ELR (cell line): ENCODE measurements at regions not wholly inside any gene's neighbourhood (a gene's known extent, or its start where the extent isn't known, plus 50 kb on each side); places are given as distances from the start of the nearest gene placed in this dataset.
A peak's percentile ranks its signal among the peaks of the same experiment; 100 is the strongest.
"Not testable (repeated sequence)": the region's sequence is repeated elsewhere in the genome, so short reads cannot be mapped to it uniquely, and the experiment has no call there.

ENCODE experiments used
- DNase-seq: peaks from one replicate; pipeline ENCODE4 v3.0.0-alpha.2; 2015; ENCODE audit warnings: low read depth

DNA sequence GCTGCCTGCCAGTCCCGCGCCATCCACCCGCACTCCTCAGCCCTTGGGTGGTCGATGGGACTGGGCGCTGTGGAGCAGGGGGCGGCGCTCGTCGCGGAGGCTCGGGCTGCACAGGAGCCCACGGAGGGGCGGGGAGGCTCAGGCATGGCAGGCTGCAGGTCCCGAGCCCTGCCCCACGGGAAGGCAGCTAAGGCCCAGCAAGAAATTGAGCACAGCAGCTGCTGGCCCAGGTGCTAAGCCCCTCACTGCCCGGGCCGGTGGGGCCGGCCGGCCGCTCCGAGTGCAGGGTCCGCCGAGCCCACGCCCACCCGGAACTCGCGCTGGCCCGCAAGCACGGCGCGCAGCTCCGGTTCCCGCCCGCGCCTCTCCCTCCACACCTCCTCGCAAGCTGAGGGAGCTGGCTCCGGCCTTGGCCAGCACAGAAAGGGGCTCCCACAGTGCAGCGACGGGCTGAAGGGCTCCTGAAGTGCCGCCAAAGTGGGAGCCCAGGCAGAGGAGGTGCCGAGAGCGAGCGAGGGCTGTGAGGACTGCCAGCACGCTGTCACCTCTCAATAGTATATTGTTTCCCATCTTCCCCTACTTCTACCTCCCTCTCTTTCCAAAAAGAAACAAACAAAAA, 219.6 kb downstream of the BAMBI start:
- not testable (repeated sequence) for DNase-seq

DNA sequence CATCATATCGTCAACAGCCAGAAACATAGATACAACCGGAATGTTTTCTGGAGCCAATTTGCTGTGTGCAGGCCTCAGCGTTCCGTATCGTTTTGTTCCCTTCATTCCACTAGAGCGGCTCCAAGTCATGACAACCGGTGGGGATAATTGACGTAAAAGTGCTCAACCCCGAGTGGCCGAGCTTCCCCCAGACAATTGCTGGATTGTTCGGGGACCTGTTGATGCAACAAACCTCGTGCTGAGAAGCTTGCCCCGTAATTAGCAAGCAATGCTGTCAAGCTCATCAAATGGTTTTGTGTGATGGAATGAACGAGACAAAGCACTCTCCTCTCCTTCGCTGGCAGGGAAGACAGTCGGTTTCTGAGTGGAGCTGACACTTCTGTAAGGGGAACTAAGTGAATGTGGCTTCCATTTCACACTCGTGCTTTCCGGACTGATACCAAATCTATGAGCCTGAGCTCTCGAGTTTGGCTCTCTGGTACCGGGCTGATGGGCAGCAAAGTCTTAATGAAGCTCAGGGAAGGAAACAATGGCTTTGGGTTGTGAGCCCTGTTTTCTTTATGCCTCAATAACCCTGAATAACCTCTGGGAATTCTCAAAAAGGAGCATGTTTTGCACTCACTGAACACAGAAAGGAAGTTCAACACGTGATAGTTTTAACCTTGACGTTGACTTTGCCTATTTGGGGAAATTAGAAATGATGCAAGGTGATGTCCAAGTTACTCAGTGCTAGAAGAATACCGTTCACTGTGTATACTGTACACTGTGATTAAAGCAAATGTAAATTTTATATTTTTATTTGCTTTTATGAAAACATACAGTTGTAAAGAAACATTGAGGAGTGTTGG, 220.5 kb downstream of the BAMBI start:
- no peak for DNase-seq

DNA sequence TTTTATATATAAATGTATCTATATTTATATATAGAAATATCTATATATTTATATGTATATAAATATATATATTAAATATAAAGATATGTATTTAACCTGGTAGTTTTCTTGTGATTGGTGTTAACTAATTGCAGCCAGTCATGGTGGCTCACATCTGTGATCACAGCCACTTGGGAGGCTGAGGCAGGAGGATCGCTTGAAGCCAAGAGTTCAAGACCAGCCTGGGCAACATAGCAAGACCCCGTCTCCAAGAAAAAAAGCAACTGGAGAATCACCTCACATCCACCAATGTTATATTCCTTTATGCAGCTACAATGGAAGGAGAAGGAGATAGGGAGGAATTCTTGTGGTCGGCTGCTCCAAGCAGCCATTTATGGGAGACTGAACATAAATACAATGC, 224.9 kb downstream of the BAMBI start:
- no peak for DNase-seq

DNA sequence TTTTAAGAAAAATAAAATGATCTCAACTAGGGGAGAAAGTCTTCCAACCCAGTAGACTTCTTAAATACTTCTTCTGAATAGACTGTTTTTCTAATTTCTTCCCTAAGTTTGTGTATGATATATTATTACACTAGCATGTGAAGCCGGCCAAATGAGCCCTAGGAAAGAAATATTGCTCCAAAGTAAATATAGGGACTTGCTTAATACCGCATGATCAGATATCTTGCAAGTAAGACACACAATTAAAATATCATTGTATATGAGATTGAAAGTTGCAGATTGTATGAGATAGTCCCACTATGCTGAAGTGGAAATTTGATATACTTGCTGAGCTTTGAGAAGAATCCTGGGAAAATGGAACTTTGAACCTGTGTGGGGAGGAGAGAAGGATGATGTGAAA, 225.7 kb downstream of the BAMBI start:
- no peak for DNase-seq

DNA sequence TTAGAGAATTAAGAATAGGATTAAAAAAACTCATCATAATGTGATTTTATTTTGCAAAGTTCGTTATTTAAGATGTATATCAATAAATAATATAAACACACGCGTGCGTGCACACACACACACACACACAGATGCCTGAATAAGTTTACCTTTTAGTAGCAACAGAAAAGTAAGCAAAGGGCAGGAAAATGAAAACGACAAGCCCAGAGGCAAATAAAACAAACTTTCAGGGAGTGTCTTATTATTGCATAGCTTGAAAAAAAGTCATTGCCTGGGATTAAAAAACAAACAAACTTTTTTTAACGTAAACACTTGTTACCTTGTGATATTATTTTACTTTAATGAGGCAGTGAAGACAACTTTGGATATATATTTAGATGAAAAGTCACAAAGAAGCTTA, 226.4 kb downstream of the BAMBI start:
- DNase-seq = no peak

DNA sequence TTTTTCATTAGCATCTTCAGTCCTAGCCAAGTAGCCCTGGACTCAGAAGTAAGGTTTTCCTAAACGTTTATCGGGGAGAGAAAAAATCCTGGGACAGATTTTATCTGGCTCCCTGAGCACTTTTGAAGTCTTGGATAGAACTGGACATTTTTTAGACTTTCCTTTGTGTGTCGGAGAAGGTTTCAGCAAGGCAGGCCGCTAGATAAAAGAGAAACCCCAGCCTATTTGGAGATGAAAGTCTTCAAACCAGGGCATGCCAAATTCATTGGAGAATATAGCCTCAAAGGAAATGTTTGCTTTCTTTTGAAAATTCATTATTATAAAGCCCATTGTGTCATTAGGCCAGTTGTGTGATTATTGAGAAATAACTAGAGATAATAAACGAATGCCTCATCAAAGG, 228.1 kb downstream of the BAMBI start:
- DNase-seq = no peak

DNA sequence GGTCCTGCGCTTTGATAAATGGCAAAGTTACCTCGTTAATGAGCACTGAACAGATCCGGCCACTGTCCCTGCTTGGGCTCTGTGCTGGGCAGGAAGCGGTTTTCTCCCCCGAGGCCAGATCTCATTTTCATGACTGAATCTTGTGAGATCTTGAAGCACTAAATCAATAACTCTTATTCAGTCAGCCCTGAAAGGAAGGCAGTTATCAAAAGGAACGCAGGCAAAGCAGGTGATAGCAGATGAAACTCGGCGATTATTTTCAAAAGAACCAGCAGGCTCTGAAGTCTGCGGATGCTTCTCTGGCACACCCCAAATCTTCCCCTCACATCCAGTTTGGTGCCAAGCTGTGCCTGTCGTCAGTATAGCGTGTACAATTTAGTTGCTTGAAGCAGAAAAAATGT, 228.7 kb downstream of the BAMBI start:
- DNase-seq = no peak

DNA sequence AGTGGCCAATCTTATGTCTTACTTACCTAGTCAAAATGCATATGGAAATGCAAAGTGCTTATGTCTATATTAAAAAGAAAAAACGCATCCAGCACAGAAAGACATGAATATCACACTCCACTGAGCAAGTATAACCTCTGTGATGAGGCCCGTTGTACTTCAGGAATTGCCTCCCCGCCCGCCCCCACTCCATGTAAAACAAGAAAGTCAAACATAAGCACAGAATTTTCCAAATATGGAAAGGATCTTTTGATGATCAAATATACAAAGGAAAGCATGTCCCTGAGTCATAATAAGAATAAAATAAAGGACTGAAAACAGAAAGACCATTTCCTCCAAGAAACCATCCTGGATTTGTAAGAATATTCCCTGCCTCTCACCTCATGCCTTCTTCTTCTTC, 229.1 kb downstream of the BAMBI start:
- DNase-seq = no peak

DNA sequence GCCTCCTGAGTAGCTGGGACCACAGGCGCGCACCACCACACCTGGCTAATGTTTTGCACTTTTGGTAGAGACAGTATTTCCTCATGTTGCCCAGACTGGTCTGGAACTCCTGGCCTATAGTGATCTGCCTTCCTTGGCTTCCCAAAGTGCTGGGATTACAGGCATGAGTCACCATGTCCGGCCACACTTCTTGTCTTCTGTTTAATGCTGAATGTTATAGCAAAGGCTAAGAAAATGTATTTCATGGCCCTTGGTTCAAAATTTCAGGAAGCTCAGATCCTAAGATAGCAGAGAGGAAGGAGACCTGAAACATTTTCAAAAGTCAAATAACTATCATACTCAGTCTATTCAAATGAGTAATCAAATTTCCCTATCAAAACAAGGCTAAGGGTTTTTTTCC, 229.6 kb downstream of the BAMBI start:
- DNase-seq = peak; percentile 30

DNA sequence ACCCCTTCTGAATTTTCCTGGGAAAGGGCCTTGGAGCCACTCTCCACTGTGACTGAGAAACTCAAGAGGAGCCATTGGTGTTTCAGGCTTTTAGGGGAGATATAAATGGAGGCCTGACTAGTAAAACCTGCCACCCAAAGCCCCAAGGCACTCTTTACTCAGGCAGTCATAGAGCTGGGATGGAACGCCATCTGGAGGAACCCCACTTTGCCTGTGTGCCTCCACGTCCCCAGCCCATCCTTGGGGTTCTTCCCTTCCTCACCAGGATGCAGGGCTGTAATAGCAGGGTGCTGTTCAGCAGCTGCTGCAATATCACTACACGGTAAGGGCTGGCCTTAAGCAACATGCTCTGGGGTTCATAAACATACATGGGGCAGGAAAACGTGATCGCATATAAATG, 232.6 kb downstream of the BAMBI start:
- no peak for DNase-seq

DNA sequence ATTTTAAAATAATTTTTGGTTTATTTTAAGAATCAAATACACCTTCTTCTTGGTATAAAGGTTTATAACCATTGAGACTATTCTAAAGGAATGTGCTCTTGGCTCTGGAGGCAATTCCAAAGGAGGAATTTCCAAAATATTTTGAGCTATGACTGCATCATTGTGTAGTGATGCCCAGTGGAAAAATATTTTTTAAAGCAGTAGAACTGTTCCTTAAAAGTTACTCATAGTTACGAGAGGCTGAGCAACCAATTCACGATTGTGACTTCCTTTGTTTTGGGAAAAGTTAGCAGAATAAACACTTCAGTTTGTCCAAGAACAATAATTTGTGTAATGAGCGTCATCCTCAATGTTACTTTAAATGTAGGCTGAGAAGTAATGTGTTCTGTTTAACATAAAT, 233.6 kb downstream of the BAMBI start:
- peak; percentile 14 for DNase-seq

DNA sequence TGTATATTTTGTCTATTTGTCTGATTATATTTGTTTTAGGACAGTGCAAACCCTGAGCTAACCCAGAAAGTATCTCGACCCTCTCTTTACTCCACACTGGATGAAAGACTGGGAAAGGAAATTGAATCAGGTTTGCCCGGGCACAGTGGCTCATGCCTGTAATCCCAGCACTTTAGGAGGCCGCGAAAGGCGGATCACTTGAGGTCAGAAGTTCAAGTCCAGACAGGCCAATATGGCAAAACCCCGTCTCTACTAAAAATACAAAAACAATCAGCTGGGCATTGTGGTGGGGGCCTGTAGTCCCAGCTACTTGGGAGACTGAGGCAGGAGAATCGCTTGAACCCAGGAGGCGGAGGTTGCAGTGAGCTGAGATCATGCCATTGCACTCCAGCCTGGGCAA, 234.2 kb downstream of the BAMBI start:
- not testable (repeated sequence) for DNase-seq

DNA sequence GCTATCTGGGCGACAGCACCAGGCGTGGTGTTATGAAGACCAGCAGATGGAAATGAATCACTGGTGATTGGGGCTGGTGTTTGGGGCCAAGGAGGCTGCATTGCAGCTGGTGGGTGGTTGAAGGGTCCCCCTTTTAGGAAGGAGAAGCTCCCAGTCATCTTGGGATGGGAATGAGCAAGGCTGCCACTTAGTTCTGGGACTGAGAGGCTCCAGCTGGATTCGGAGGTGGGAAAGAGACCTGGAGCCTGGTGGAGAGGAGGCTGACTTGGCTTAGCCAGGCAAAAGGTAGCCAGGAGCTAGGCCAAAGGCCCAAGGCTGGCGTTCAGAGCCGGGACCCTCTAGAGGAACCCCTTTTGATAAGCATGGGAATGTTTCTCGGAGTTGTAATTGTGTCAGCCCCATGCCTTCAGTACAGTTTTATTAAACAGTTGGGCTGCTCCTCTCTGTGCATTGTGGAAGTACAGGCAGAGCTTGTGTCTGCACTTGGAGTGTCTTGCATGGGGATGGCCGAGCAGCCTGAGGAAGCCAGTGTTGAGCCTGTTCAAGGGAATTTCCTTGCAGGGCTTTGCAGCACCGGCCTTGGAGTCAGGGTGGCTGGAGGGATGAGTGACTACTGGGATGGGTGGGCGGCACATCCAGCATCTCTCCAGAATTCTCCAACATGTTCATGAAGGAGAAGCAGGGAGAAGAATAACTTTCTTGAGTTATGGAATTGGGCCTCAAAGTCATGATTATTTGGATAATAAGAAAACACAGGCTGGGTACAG, 234.9 kb downstream of the BAMBI start:
- no peak for DNase-seq

DNA sequence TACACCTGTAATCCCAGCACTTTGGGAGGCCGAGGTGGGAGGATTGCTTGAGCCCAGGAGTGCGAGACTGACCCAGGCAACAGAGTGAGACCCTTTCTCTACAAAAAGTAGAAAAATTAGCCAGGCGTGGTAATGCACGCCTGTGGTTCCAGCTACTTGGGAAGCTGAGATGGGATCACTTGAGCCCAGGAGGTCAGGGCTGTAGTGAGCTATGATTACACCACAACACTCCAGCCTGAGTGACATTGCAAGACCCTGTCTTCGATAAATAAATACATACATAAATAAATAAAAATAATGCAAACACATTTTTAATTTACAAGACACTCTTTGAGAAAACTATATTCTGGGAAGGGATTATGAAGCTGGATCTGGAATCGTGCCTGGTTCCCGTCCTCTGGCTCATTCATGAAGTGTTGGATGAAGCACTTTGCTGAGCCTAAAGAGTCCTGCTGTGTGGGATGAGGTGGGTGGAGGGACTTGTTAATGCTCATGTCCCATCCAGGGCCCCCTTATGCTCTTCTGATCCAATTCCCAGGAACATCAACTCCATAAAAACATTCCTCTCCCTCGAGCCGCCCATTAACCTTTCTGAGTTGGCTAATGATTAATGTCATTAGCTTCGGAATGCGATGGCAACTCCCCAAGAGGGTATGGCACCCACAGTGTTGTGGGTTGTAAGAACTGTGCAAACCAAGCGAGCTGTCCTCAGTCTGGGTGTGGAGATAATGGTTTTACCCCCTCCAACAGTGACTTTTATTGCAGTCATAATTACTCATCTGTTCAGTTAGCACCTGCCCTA, 236.3 kb downstream of the BAMBI start:
- DNase-seq = no peak

DNA sequence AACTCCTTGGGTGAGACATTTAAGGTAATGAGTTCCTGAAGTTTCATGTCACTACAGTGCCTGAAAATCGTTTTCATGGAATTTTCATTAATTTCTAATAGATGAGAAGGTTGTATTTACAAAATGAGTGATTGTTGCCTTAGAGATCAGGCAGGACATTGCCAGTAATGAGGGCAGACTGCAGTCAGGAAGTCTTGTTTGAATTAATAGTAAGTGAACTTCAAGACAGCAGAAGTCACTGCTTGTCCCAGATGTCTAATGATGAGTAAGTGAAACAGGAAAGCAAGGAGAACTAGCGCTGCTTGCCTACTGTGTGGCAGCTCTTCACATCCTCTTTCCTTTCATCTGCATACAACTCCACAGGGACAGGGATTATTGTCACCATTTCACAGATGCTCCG, 237.4 kb downstream of the BAMBI start:
- peak; percentile 4 for DNase-seq

DNA sequence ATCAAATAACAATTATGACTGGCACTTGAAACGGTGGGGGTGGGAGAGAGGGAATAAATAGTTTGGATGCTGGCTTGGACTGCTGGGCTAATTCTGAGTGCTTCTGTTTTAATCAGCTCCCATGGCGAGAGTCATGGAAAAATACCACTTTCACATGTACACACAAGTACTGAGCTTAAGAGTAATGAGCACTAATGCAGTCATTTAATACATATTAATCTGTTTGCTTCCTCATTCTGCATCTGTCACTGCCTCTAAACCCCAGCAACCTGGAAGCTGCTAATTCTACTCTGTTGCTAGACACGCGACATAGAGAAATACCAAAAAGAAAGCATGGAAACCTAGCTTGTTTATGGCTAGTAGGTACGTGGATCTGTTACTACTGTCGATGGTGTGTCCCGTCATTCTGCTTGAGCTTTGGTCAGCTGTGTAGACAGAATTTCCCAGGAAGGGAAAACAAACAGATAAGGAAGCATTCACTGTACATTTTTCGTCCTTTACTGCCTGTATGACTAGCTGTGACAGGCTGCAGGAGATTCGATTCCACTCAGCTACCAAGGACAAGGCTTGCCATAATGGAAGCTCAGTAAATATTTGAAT, 238.8 kb downstream of the BAMBI start:
- DNase-seq = no peak

DNA sequence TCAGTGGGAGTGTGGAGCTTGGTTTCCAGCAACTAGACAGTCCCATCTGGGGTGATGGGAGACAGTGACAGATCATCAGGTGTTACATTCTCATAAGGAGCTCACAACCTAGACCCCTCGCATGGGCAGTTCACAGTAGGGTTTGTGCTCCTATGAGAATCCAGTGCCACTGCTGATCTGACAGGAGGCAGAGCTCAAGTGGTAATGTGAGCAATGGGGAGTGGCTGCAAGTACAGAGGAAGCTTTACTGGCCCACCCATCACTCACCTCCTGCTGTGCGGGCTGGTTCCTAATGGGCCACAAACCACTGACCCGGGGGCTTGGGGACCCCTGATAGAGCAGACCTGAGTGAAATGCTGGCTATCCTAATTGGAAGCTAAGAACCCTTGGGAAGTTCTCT, 242.8 kb downstream of the BAMBI start:
- no peak for DNase-seq

DNA sequence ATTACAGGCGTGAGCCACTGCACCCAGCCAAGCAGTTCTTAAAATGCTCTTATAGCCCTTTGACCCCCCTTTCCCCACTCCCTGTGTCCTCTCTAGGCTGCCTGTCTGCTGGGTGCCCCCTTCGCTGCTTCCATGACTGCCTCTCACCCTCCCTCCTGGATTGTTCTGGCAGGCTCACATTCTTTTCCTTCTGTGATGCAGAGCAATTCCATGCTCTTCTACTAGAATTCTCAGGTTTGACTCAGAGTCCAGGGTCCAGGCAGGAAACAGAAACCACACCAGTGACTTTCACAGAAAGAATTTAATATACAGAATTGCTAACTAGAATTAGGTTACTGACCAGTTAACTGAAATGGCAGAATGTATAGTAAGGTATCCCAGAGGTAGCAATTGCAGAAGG, 244.8 kb downstream of the BAMBI start:
- peak; percentile 61 for DNase-seq

DNA sequence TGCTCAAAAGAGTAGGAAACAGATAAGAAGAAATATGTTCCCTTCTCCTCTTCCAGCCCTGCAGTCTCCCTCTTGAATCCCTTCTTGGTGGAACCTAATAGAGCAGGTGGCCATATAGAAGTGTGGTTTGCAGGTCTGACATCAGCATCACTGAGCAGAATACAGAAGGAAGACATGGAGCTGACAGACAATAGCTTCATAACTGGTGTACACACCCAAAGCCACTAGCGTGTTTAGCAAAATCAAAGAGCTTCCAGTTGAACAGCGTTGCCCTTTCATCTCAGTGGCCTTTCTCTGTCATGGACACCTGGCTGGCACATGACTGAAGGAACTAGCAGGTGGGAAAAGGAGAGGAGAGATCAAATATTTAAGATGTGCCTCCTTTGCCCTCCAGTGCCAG, 245.5 kb downstream of the BAMBI start:
- no peak for DNase-seq

DNA sequence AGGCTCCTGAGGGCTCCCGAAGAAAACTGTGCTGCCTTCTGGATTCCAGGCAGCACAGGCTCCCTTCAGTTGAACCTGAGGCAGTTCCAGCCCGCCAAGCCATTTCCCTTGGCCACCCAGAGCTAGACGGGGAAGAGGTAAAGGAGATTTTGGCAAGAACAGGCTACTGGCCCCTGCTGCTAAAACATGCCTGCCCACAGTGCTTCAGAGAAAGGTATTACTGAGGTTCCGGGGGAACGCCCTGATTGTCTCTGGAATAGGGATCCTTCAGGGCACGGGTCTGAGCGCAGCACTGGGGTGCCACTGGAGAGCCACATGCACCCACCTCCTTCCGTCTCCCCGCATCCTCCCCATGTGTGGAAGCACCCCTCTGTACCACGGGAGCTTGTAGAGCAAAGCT, 247.4 kb downstream of the BAMBI start:
- DNase-seq = no peak

DNA sequence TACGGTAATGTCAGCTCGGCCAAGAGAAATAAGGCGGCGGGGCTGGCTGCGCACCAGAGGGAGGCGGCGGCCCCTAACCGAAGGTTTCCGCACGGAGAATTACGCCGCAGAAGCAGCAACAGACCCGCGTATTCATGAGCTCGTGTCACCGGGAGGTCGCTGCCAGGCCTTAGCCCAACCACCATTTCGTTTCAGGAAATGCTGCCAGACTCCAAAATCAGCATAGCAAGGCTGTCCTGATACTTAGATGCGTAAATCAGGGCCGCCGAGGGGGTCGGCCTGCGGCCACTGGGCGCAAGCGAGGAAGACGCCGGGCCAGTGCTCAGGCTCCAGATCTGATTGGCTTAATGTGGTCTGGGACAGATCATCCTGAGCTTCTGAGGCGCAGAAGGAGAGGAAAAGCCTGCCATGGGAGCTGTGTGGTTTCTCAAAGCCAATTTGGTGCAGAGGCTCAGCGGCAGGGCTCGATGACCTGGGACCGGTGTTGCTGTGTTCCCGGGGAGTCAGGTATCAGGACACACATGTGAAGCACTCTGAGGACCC, 247.9 kb downstream of the BAMBI start:
- DNase-seq = no peak

DNA sequence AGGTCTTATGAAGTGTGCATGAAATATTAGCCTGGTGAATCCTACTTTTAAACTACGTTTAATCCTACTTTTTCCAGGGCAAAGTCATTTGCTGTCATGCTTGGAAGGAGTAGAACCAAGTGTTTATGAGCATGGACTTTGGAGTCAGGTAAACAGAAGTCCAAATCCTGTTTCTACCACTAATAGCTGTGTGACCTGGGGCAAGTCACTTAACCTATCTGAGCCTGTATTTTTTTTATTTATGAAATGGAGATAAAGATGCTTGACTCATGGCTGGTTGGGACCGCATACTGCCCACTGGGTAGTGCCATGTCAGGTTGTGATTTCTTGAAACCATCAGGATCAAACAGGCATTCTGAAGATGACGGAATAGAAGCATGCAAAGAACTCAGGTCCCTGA, 249.6 kb downstream of the BAMBI start:
- no peak for DNase-seq
